ENCODE measurements at regions not wholly inside any gene's neighbourhood (a gene's known extent, or its start where the extent isn't known, plus 50 kb on each side); places are given as distances from the start of the nearest gene placed in this dataset.

DNA sequence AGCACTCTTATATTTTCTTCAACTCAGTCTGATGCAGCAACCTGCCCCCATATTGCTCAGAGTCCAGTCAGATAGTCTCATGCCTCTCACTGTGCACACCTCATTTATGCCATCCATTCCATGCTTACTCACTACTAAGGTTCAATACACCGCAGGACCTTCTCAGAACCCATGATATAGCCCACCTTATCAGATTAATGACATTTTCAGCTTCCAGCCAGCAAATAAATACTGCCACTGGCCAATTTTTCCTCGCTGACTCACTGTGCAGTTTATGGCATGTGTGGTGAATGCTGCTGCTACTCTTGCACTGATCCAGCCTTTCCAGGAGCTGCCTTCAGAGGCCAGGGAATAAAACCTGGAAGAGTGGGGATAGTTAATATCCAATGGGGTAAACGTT, 380.6 kb upstream of the SPOCK3 start:
- TF ChIP-seq POLR2A (IDR thresholded peaks at IDR 0.05): no peak
- TF ChIP-seq, protein P1, sequence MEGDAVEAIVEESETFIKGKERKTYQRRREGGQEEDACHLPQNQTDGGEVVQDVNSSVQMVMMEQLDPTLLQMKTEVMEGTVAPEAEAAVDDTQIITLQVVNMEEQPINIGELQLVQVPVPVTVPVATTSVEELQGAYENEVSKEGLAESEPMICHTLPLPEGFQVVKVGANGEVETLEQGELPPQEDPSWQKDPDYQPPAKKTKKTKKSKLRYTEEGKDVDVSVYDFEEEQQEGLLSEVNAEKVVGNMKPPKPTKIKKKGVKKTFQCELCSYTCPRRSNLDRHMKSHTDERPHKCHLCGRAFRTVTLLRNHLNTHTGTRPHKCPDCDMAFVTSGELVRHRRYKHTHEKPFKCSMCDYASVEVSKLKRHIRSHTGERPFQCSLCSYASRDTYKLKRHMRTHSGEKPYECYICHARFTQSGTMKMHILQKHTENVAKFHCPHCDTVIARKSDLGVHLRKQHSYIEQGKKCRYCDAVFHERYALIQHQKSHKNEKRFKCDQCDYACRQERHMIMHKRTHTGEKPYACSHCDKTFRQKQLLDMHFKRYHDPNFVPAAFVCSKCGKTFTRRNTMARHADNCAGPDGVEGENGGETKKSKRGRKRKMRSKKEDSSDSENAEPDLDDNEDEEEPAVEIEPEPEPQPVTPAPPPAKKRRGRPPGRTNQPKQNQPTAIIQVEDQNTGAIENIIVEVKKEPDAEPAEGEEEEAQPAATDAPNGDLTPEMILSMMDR (IDR thresholded peaks at IDR 0.05): no peak
- no peak overlapping the region for H3K27ac ChIP-seq
- no peaks in the 10 kb centered on the region for H3K36me3 ChIP-seq
- no peaks in the 10 kb centered on the region for H3K27me3 ChIP-seq
- no peak for DNase-seq
- H3K4me3 ChIP-seq: no peak overlapping the region
- no peaks in the 10 kb centered on the region for H3K9me3 ChIP-seq
- H3K4me1 ChIP-seq: no peaks in the 10 kb centered on the region

DNA sequence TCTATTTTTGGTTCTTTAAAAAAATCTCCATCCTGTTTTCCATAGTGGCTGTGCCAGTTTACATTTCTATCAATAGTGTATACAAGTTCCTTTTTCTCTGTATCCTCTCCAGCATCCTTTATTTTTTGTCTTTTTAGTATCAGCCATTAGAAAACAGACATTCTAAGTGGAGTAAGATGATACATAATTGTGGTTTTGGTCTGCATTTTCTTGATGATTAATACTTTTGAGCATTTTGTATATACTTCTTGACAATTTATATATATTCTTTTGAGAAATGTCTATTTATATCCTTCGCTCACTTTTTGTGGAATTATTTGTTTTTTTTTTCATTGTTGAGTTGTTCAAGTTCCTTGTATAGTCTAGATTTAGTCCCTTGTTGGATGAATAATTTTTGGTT, 382.2 kb upstream of the SPOCK3 start:
- no peaks in the 10 kb centered on the region for H3K36me3 ChIP-seq
- no peak overlapping the region for H3K27ac ChIP-seq
- H3K4me1 ChIP-seq: no peaks in the 10 kb centered on the region
- H3K4me3 ChIP-seq: no peak overlapping the region
- TF ChIP-seq, protein P1 (IDR thresholded peaks at IDR 0.05): no peak
- DNase-seq: no peak
- H3K9me3 ChIP-seq: no peaks in the 10 kb centered on the region
- no peaks in the 10 kb centered on the region for H3K27me3 ChIP-seq

DNA sequence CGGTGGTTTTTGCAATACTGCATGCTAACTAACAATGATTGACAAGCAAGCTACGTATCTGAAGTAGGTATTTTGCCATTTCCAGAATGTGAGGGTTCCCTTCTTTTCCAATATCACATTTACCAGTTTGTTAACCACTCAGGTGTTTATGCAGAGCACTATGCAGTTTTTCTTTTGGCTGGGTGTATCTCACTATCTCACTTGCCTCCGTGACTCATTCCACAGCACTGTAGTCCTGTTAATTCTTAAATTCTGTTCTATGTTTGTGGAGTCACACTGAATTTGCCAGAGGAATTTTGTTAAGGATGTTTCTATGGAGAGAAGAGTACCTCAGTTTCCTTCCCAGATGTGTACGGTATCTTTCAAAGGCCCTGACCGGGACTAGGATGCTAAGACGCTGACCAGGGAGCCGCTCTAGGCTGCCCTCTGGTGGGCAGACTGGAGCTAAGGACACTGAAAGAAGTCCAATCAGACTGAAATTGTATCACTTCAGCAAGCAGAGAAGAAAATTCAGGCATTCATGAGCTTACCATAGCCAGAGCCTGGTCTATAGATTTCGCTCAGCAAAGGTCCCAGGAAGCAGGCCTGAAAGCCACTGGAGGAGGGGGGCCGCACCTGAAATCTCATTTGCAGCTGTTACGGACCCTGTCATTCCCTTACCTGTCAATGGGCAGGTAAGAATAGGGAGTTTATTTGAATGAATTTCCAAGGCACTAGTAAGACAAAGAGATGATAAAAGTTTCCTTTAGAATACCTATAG, 388.4 kb upstream of the SPOCK3 start:
- Histone ChIP-seq H3K27ac (no peak overlapping the region), H3K36me3 (no peaks in the 10 kb centered on the region), H3K27me3 (no peaks in the 10 kb centered on the region), H3K4me1 (no peaks in the 10 kb centered on the region), H3K4me3 (no peak overlapping the region), H3K9me3 (no peaks in the 10 kb centered on the region)
- peak in 2 of 3 donors; percentile 43 to 51 for DNase-seq
- TF ChIP-seq, protein P1 (IDR thresholded peaks at IDR 0.05): peak in 4 of 6 experiments; percentile 18 to 33 (median 26)
- TF ChIP-seq POLR2A (IDR thresholded peaks at IDR 0.05): no peak

DNA sequence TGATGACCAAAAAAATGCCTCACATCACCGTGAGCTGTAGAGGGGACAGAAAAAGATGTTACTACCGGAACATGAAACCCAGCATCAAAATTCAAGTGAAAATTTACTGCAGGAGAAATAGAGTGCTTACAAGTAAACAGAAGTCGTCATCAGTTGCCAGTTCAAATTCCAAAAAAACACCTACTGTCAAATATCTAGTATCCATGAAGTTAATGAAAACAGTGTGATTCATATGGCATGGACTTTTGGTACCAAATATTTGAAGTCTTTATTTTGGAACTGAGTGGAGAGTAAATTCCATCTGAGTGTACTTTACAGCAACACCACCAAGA, 388.9 kb upstream of the SPOCK3 start:
- no peaks in the 10 kb centered on the region for H3K9me3 ChIP-seq
- TF ChIP-seq POLR2A (IDR thresholded peaks at IDR 0.05): no peak
- TF ChIP-seq, protein P1 (IDR thresholded peaks at IDR 0.05): no peak
- no peak overlapping the region for H3K27ac ChIP-seq
- H3K27me3 ChIP-seq: no peaks in the 10 kb centered on the region
- no peaks in the 10 kb centered on the region for H3K4me1 ChIP-seq
- no peaks in the 10 kb centered on the region for H3K36me3 ChIP-seq
- no peak overlapping the region for H3K4me3 ChIP-seq
- DNase-seq: no peak

DNA sequence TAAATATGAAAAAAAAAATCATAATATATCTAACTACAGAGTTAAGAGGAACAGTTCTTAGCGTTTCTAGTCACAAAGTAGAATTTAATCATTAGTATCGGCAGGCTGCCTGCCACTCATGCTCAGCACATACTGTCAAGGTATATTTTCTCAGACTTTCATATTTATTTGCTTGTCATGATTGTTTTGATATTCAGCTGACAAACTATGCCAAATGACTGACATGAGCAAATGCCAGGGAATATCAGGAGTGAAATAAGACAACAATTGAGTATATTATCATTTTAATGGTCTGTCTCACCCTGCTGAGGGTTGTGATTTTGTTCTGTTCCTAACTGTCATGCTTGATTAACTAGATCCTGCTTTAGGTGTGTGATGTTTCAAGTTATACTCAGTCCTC, 395.0 kb upstream of the SPOCK3 start:
- Histone ChIP-seq H3K4me1 (no peaks in the 10 kb centered on the region), H3K27me3 (no peaks in the 10 kb centered on the region), H3K27ac (no peak overlapping the region), H3K36me3 (no peaks in the 10 kb centered on the region), H3K9me3 (no peaks in the 10 kb centered on the region), H3K4me3 (no peak overlapping the region)
- TF ChIP-seq POLR2A (IDR thresholded peaks at IDR 0.05): no peak
- TF ChIP-seq, protein P1 (IDR thresholded peaks at IDR 0.05): no peak
- no peak for DNase-seq

DNA sequence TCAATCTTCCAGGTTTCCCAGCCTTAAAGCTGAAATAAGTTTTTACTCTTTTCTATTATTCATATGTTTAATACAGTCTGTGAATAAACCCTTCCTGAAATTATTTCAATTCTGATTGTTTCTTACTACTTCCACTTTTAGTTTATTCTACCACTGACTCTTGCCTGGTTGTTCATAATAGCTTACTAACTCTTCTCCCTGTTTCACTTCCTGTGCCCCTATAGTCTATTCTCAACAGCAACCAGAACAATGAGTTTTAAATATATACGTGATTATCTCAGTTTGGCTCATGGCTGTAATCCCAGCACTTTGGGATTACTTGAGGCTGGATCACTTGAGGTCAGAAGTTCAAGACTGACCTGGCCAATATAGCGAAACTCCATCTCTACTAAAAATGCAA, 408.0 kb upstream of the SPOCK3 start:
- H3K4me1 ChIP-seq: no peaks in the 10 kb centered on the region
- H3K27me3 ChIP-seq: no peaks in the 10 kb centered on the region
- no peak overlapping the region for H3K27ac ChIP-seq
- TF ChIP-seq POLR2A (IDR thresholded peaks at IDR 0.05): no peak
- TF ChIP-seq, protein P1 (IDR thresholded peaks at IDR 0.05): no peak
- no peak for DNase-seq
- H3K4me3 ChIP-seq: no peak overlapping the region
- H3K36me3 ChIP-seq: no peaks in the 10 kb centered on the region
- no peaks in the 10 kb centered on the region for H3K9me3 ChIP-seq

Measured in Peyer's patch (tissue), 4 donors.